Fibroblast of the aortic adventitia (primary cell): ENCODE measurements at regions not wholly inside any gene's neighbourhood (a gene's known extent, or its start where the extent isn't known, plus 50 kb on each side); places are given as distances from the start of the nearest gene placed in this dataset.
"Not testable (repeated sequence)": the region's sequence is repeated elsewhere in the genome, so short reads cannot be mapped to it uniquely, and the experiment has no call there.

Experiments
- DNase-seq: peaks from one replicate; pipeline ENCODE4 v3.0.0-alpha.2; 2010; ENCODE audit warnings: low read depth
- H3K4me3 ChIP-seq: 2 replicates; pipeline ENCODE4 v1.5.1; 2011; ENCODE audit warnings: low read depth, mild to moderate bottlenecking, control low read depth, low read length, moderate library complexity
- TF ChIP-seq, protein P1 (sequence below): IDR thresholded peaks from 2 replicates; pipeline ENCODE4 v1.5.1; 2011; ENCODE audit warnings: mild to moderate bottlenecking, low read length, control low read depth, inconsistent platforms; ENCODE audit not compliant: insufficient read depth

DNA sequence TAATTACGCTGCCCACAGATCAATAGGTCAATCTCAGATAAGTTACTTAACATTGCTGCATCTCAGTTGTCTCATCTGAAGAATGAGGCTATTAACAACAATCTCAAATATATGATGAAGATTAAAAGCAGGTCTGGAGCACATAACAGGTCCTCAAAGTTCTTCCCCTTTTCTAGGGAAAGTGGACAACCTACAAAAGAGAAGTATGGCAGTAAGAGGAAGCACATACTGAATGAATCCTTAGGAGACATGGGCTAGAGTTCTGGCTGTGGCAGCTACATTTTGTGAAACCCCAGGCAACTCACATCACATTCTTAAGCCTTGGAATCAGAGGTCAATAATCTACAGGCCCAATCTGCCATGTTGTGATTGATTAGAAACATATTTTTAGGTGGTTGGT, 180.6 kb downstream of the PCTP start:
- TF ChIP-seq, protein P1, sequence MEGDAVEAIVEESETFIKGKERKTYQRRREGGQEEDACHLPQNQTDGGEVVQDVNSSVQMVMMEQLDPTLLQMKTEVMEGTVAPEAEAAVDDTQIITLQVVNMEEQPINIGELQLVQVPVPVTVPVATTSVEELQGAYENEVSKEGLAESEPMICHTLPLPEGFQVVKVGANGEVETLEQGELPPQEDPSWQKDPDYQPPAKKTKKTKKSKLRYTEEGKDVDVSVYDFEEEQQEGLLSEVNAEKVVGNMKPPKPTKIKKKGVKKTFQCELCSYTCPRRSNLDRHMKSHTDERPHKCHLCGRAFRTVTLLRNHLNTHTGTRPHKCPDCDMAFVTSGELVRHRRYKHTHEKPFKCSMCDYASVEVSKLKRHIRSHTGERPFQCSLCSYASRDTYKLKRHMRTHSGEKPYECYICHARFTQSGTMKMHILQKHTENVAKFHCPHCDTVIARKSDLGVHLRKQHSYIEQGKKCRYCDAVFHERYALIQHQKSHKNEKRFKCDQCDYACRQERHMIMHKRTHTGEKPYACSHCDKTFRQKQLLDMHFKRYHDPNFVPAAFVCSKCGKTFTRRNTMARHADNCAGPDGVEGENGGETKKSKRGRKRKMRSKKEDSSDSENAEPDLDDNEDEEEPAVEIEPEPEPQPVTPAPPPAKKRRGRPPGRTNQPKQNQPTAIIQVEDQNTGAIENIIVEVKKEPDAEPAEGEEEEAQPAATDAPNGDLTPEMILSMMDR, result no peak
- H3K4me3 ChIP-seq, result no peak overlapping the region
- DNase-seq, result no peak

DNA sequence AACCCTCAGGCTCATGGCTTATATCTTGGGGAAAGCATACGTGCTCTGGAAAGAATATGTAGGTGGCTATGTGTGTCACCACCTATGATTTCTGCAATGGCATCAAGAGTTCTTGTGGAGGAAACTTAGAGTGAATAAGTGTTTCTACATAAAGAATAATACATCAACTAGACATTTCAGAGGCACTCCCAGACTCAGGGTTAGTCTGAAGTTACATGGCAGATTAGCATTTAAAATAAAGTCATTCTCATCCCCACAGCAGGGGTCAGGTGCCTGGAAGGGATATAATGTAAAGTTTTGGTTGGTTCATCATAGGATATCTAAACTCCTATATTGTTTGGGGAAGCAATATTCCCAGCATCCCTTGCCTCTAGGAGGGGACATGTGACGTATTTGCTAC, 182.1 kb downstream of the PCTP start:
- no peak for DNase-seq
- TF ChIP-seq, protein P1, result no peak
- H3K4me3 ChIP-seq, result no peak overlapping the region

DNA sequence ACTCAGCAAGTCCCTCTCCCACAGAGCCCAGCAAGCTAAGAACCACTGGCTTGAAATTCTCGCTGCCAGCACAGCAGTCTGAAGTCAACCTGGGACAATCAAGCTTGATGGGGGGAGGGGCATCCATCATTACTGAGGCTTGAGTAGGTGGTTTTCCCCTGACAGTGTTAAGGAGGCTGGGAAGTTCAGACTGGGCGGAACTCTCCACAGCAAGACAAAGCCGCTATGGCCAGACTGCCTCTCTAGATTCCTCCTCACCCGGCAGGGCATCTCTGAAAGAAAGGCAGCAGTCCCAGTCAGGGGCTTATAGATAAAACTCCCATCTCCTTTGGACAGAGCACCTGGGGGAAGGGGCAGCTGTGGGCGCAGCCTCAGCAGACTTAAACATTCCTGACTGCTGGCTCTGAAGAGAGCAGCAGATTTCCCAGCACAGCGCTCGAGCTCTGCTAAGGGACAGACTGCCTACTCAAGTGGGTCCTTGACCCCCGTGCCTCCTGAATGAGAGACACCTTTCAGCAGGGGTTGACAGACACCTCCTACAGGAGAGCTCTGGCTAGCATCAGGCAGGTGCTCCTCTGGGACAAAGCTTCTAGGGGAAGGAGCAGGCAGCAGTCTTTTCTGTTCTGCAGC, 188.4 kb downstream of the PCTP start:
- H3K4me3 ChIP-seq, DNase-seq: not testable (repeated sequence)

DNA sequence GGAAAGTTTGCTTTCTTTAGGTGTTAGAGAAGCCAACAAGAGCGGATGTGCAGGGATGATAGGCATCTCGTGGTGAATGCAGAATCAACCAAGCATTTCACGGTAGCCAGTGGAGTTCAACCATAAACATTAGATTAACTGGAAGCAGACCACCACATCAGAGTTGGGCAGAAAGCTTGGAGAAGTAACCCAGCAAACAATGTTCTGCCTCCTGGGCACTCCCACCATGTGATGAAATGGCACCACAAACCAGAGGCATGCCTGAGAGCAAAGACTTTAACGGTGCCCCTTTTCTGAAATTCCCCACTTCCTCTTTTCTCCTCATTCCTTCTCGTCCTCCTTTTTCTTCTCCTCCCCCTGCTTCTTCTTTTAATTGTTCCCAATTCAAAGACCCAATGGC, 193.5 kb upstream of the ANKFN1 start:
- DNase-seq, result no peak
- H3K4me3 ChIP-seq, result no peak overlapping the region
- TF ChIP-seq, protein P1, result no peak

DNA sequence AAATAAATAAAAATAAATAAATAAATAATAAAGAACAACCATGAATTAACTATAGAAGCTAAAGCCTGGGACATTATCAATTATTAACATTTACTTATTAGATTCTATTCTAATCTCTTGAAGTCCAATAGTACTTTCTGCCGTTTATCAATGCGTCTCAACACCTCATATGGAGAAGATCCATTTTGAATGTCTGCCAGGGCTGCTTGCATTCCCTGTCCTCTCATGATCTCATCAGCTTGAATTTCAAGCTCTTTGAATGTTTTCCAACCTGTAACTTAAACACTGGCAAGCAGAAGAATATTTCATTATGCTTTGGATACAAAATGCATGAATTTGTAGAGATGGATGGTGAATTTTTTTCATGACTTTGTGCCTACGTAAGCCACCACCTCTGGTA, 191.9 kb upstream of the ANKFN1 start:
- TF ChIP-seq, protein P1, result no peak
- no peak overlapping the region for H3K4me3 ChIP-seq
- no peak for DNase-seq

DNA sequence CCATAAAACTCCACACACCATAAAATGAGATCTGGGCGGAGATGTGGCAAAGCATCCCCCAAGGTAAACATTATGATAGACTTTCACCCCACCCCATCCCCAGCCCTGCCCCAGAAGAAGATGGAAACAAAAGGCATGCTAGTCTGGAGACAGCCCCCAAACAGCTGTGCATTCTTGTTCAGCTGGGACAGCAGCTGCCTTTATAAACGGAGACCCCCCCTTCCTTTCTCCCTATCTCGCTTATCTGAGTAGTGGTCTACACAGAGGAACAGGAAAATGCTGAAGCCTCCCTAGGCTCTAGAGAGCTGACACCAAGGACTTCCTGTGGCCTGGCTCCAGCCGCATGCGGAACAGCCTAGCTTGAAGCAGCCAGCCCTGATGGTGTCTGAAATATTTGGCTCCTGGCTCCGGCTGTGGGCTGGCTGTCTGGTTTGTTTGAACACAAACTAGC, 190.3 kb upstream of the ANKFN1 start:
- no peak for DNase-seq
- TF ChIP-seq, protein P1, result no peak
- H3K4me3 ChIP-seq, result no peak overlapping the region

DNA sequence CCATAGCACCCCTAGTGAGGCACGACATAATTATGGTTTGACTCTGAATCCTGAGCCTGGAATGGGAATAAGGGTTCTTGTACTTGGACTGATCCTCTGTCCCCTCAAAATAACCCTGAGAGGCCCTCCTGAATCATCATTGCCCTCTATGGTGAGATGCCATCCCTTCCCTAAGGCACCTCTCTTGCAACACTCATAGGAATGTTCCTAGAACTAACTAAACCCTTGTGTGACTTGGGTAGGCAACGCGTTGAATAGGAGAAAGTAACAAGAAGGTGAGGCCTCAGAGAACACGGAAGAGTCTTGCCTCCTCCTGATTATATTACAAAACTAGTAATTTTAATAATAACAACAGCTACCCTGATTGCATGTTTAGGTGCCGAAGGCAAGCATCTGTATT, 189.1 kb upstream of the ANKFN1 start:
- TF ChIP-seq, protein P1, result no peak
- DNase-seq, result no peak
- no peak overlapping the region for H3K4me3 ChIP-seq
